ENCODE measurements at regions not wholly inside any gene's neighbourhood (a gene's known extent, or its start where the extent isn't known, plus 50 kb on each side); places are given as distances from the start of the nearest gene placed in this dataset.

DNA sequence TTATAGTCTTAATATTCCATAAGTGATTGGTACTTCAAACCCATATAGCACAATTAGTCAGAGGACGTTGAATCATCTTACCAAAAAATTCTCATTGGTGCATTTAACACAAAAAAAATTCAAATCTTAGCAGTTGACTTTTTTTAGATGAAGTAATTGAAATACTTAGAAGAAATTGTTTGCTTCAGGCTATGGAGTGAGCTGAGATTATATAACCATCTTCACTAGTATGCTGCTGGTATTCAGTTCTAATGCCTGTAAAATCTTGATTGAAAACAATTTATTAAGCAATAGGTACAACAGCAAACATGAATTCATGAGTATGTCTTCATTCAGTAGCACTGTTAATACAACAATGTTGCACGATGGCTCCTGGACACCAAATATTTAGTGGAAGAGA lies 250.0 kb downstream of the GPM6A start:
- in situ Hi-C loops (cut with MboI; ENCODE audit: low sequenced_read_pairs in 4 of 4), result loop anchor here in 1 of 4 donors (25.0 kb wide), 1 partner anchor 325 kb away; no protein-coding TSS in a partner anchor

DNA sequence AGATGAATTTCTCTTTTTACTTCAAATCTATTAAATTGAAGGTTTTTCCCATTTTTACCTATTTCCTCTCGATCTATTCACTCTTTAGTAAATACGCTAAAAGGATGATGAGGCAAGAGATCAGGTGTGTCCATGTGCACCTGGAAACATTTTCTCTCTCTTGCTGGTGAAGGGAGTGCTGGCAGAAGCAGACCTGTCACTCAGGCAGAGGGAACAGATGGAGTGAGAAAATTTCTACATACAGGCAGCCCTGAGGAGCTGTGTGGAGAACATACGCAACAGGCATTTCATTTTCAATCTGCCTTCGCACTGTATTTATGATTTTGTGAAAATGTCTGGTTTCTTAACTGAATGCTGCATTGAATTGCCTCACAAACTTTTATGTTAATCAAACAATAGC lies 249.5 kb downstream of the GPM6A start:
- in situ Hi-C loops (cut with MboI; ENCODE audit: low sequenced_read_pairs in 4 of 4), result loop anchor here in 1 of 4 donors (25.0 kb wide), 1 partner anchor 325 kb away; no protein-coding TSS in a partner anchor

More for the DNA sequence above, 250.0 kb downstream of the GPM6A start:
- ATAC-seq (no peak), DNase-seq (no peak)
- Histone ChIP-seq H3K27me3 (no peaks in the 10 kb centered on the region), H3K4me3 (no peak overlapping the region), H3K27ac (no peak overlapping the region), H3K9me3 (no peaks in the 10 kb centered on the region), H3K36me3 (no peaks in the 10 kb centered on the region), H3K4me1 (no peaks in the 10 kb centered on the region)
- TF ChIP-seq POLR2A (IDR thresholded peaks at IDR 0.05), result no peak
- TF ChIP-seq, protein P1, sequence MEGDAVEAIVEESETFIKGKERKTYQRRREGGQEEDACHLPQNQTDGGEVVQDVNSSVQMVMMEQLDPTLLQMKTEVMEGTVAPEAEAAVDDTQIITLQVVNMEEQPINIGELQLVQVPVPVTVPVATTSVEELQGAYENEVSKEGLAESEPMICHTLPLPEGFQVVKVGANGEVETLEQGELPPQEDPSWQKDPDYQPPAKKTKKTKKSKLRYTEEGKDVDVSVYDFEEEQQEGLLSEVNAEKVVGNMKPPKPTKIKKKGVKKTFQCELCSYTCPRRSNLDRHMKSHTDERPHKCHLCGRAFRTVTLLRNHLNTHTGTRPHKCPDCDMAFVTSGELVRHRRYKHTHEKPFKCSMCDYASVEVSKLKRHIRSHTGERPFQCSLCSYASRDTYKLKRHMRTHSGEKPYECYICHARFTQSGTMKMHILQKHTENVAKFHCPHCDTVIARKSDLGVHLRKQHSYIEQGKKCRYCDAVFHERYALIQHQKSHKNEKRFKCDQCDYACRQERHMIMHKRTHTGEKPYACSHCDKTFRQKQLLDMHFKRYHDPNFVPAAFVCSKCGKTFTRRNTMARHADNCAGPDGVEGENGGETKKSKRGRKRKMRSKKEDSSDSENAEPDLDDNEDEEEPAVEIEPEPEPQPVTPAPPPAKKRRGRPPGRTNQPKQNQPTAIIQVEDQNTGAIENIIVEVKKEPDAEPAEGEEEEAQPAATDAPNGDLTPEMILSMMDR (IDR thresholded peaks at IDR 0.05 in 4 of 5, conservative IDR thresholded peaks at IDR 0.05 in 1 of 5), result no peak
- intact Hi-C loops (cut with DNase I; ENCODE audit: low total_unique reads), result no loop called here

More for the DNA sequence above, 249.5 kb downstream of the GPM6A start:
- intact Hi-C loops (cut with DNase I; ENCODE audit: low total_unique reads), result no loop called here
- no peak for TF ChIP-seq POLR2A (IDR thresholded peaks at IDR 0.05)
- TF ChIP-seq, protein P1 (IDR thresholded peaks at IDR 0.05 in 4 of 5, conservative IDR thresholded peaks at IDR 0.05 in 1 of 5), result no peak
- Histone ChIP-seq H3K4me1 (no peaks in the 10 kb centered on the region), H3K9me3 (no peaks in the 10 kb centered on the region), H3K36me3 (no peaks in the 10 kb centered on the region), H3K4me3 (no peak overlapping the region), H3K27me3 (no peaks in the 10 kb centered on the region), H3K27ac (no peak overlapping the region)
- no peak for DNase-seq
- no peak for ATAC-seq

All from gastrocnemius medialis (tissue), 4 donors.